ENCODE measurements at regions not wholly inside any gene's neighbourhood (a gene's known extent, or its start where the extent isn't known, plus 50 kb on each side); places are given as distances from the start of the nearest gene placed in this dataset.
A peak's percentile ranks its signal among the peaks of the same experiment; 100 is the strongest.

GRCh38 chr3:72318504-72319193 lies 529.6 kb downstream of the SHQ1 start:
- ChIA-PET POLR2A (no interaction called here), CTCF (no interaction called here)
- Mint-ChIP-seq H3K36me3 (ENCODE audit: low read depth) (no peaks in the 10 kb centered on the region), H3K4me3 (no peak overlapping the region), H3K27me3 (ENCODE audit: low read depth) (no peaks in the 10 kb centered on the region), H3K27ac (no peak overlapping the region), H3K4me1 (ENCODE audit: low read depth) (no peaks in the 10 kb centered on the region), H3K9me3 (ENCODE audit: insufficient read depth) (no peaks in the 10 kb centered on the region)
- DNase-seq (no peak), ATAC-seq (no peak)

- POLR2A ChIA-PET, result no interaction called here
- CTCF ChIA-PET, result interaction anchor here (0.6 kb wide), 1 partner anchor 86 kb away, joined by 3 read pairs; no protein-coding TSS in a partner anchor
- ATAC-seq (no peak), DNase-seq (no peak)
- H3K36me3 Mint-ChIP-seq (ENCODE audit: low read depth), result no peaks in the 10 kb centered on the region
- H3K4me3 Mint-ChIP-seq, result no peak overlapping the region
- H3K27me3 Mint-ChIP-seq (ENCODE audit: low read depth), result no peaks in the 10 kb centered on the region
- H3K4me1 Mint-ChIP-seq (ENCODE audit: low read depth), result no peaks in the 10 kb centered on the region
- no peaks in the 10 kb centered on the region for H3K9me3 Mint-ChIP-seq (ENCODE audit: insufficient read depth)
- H3K27ac Mint-ChIP-seq, result no peak overlapping the region
These were observed 530.8 kb downstream of the SHQ1 start for GRCh38 chr3:72317491-72317890.

DNA sequence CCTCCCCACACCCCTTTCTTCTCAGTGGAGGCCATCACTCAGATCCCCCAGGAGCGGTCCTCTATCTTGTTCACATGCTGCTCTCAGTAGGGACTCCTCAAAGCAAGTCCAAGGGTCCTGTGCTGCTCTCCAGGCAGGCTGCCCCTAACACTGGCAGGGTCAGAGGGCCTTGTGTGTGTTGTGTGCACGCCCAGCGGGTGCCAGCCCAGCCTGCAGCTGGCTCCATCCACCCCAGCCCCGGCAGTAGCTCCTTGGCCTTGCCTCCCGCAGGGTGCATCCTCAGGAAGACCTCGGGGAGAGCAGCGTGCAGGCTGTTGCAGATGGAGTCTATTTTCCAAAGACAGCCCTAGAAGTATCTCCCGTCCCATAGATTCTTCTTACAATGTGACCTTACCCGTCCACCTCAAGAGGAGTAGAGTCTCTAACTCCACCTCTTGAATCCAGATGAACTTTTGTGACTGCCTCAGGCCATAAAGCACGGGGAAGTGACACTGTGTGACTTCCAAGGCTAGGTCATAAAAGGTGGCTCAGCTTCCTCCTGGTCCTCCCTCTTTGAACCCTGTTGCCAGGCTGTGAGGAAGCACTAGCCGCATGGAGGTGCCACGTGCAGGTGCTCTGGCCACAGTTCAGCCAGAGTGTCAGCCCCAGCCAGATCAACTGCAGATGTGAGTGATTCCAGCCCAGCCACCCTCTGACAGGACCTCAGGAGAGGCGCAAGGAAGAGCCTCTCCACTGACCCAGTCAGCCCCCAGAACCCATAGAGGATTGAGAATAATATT lies 531.6 kb downstream of the SHQ1 start:
- Mint-ChIP-seq H3K4me1 (ENCODE audit: low read depth) (no peaks in the 10 kb centered on the region), H3K27ac (no peak overlapping the region), H3K9me3 (ENCODE audit: insufficient read depth) (no peaks in the 10 kb centered on the region), H3K4me3 (no peak overlapping the region), H3K27me3 (ENCODE audit: low read depth) (no peaks in the 10 kb centered on the region), H3K36me3 (ENCODE audit: low read depth) (no peaks in the 10 kb centered on the region)
- ATAC-seq (no peak), DNase-seq (no peak)
- ChIA-PET POLR2A (no interaction called here), CTCF (no interaction called here)

- Mint-ChIP-seq H3K36me3 (ENCODE audit: low read depth) (no peaks in the 10 kb centered on the region), H3K4me3 (no peak overlapping the region), H3K9me3 (ENCODE audit: insufficient read depth) (no peaks in the 10 kb centered on the region), H3K27ac (no peak overlapping the region), H3K27me3 (ENCODE audit: low read depth) (no peaks in the 10 kb centered on the region), H3K4me1 (ENCODE audit: low read depth) (peaks cover 15% of the 10 kb centered on the region)
- POLR2A ChIA-PET, result no interaction called here
- CTCF ChIA-PET, result no interaction called here
- no peak for DNase-seq
- ATAC-seq, result no peak
These were observed 528.4 kb upstream of the PROK2 start for GRCh38 chr3:72313308-72313707.

DNA sequence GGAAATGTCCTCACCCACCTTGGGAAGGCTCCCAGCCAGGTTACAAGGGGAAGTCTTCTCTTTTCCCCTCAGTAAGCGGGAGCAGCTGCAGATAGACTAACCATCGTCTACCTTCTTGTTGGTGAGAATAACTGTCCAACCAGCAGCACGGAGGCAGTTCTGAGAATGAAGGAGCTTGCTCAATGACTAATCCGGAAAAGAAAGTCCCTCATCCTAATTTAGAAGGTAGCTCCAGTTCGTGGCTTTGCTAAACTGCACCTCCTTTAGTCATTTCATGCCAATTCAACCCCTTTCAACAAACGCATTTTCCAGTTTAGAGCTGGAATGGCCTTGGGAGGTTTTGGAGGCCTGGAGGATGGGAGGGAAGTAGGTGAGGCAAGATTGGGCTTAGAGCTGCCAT lies 527.4 kb upstream of the PROK2 start:
- Mint-ChIP-seq H3K9me3 (ENCODE audit: insufficient read depth) (no peaks in the 10 kb centered on the region), H3K4me1 (ENCODE audit: low read depth) (peaks cover 15% of the 10 kb centered on the region), H3K27ac (no peak overlapping the region), H3K4me3 (no peak overlapping the region), H3K36me3 (ENCODE audit: low read depth) (no peaks in the 10 kb centered on the region), H3K27me3 (ENCODE audit: low read depth) (no peaks in the 10 kb centered on the region)
- ChIA-PET CTCF (no interaction called here), POLR2A (no interaction called here)
- ATAC-seq (no peak), DNase-seq (no peak)

DNA sequence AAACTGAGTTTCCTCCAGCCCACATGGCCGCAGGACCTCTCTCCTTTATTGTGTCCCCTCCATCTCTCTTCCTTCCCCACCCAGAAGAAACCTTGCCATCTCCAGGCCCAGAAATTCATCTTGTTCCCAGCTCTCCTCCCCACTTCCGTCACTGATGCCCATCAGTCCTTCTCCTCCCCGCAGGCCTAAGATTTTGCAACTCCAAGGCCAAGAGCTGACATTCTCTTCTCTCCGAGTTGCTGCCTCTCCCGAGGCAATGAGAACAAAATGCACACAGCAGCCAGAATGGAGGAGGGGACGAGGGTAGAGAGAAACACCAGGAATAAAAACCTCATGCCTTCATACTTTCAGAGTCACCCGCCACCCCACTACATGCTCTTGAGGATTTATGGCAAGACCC lies 526.5 kb upstream of the PROK2 start:
- ChIA-PET CTCF (no interaction called here), POLR2A (no interaction called here)
- ATAC-seq (no peak), DNase-seq (no peak)
- no peaks in the 10 kb centered on the region for H3K9me3 Mint-ChIP-seq (ENCODE audit: insufficient read depth)
- no peak overlapping the region for H3K4me3 Mint-ChIP-seq
- H3K36me3 Mint-ChIP-seq (ENCODE audit: low read depth), result no peaks in the 10 kb centered on the region
- no peak overlapping the region for H3K27ac Mint-ChIP-seq
- H3K27me3 Mint-ChIP-seq (ENCODE audit: low read depth), result no peaks in the 10 kb centered on the region
- H3K4me1 Mint-ChIP-seq (ENCODE audit: low read depth), result peaks cover 15% of the 10 kb centered on the region

DNA sequence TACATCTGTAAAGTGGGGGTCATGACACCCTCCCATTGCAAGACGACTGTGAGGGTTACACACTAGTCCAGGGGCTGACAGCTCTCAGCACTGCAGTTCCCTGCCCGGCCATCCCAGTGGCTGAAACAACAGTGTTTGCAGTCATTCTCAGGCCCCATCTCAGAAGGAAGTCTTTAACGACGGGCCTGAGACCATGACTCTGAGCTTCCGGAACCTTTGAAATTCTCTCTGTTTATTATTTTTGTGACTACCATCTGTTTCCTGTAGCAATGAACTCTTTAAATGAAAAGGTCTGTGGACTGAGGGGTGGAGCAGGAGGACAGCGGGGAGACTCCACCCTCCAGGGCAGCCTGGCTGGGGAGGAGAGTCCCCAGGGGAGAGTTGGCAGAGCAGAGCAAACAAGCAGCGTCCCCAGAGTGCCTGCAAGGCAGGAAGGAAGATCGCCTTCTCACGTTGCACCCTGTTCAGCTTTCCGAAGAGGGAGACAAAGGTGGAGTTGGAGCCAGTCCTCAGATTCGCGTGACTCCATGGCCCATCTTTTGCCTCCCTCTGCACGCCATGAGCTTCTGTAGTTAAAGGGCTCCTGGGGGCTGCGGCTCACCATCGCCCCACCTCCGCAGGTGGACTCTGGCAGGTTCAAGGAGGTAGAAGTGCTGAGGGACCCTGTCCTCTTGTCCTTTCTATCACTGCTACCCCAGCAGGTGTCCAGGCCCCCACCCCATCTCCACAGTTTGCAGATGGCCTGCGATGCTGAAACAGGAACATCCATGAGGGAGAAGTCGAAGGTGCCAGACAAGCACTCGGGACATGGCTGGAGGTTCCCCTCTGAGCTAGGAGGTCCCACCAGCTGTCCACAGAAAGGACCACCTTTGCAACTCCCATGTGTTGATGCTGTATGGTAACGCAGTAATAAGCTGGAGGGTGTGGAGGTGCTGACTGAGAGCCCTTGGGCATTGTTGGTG lies 525.8 kb upstream of the PROK2 start:
- ATAC-seq (peak; percentile 76), DNase-seq (peak; percentile 31)
- H3K27me3 Mint-ChIP-seq (ENCODE audit: low read depth), result no peaks in the 10 kb centered on the region
- H3K27ac Mint-ChIP-seq, result peak overlapping the region; percentile 84
- peak overlapping the region; percentile 42 for H3K4me3 Mint-ChIP-seq
- peaks cover 15% of the 10 kb centered on the region for H3K4me1 Mint-ChIP-seq (ENCODE audit: low read depth)
- ChIA-PET CTCF (interaction anchor here (1.3 kb wide), 1 partner anchor 512 kb away, joined by 4 read pairs; no protein-coding TSS in a partner anchor), POLR2A (no interaction called here)
- no peaks in the 10 kb centered on the region for H3K36me3 Mint-ChIP-seq (ENCODE audit: low read depth)
- no peaks in the 10 kb centered on the region for H3K9me3 Mint-ChIP-seq (ENCODE audit: insufficient read depth)

DNA sequence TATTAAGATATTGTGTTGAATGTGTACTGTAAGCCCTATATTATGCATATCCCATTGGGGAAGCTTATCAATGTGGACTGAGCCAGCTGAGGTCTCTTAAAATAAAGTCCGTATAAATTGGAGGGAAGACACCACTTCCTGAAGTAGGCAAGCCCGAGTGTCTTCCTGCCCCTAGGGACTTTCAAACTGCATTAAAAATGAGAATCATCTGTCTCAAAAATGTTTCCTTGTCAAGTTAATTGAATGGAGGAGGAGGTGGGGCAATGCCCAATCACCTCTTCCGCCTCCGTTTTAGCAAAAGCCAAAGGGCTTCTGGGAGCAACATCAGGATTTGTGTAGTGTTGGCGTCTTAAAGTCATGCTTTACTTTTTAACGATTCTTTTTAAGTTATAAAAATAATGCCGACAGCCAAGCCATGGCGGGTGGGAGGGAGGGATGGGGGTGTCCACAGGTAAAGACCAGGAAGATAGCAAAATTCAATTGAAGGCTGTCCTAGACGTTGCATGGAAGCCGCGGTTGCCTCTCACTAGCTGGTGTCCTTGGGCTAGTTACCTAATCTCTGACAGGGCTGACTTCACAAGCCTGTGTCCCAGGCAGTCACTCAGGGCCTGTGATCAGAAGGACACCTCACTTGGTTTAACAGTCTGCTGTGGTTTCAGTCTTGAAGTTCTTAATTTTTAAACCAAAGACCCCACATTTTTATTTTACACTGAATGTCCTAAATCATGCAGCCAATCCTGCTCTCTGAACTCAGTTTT lies 524.9 kb upstream of the PROK2 start:
- DNase-seq (no peak), ATAC-seq (no peak)
- ChIA-PET CTCF (interaction anchor here (1.3 kb wide), 1 partner anchor 512 kb away, joined by 4 read pairs; no protein-coding TSS in a partner anchor), POLR2A (no interaction called here)
- H3K4me3 Mint-ChIP-seq, result no peak overlapping the region
- H3K27ac Mint-ChIP-seq, result peak overlapping the region; percentile 84
- H3K4me1 Mint-ChIP-seq (ENCODE audit: low read depth), result peaks cover 15% of the 10 kb centered on the region
- H3K9me3 Mint-ChIP-seq (ENCODE audit: insufficient read depth), result no peaks in the 10 kb centered on the region
- no peaks in the 10 kb centered on the region for H3K27me3 Mint-ChIP-seq (ENCODE audit: low read depth)
- H3K36me3 Mint-ChIP-seq (ENCODE audit: low read depth), result no peaks in the 10 kb centered on the region

DNA sequence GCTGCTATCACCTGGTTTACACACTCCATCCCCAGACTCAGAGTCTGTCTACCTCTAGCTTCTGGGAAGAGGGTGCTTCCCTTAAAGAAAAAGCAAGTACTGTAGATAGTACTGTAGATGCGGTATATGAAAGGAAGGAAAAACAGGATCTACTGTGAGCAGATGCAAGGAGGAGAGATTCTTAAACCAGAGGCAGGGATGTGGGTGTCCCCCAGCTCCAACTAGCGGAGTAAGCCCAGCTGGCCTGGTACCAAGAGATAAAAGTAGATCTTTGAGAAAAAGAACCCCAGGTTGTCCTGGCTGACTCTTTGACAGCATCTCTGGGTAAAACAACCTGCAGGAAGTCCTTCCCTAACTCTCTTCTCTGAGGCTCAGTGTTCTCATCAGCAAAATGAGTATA lies 523.7 kb upstream of the PROK2 start:
- Mint-ChIP-seq H3K36me3 (ENCODE audit: low read depth) (no peaks in the 10 kb centered on the region), H3K4me3 (no peak overlapping the region), H3K27me3 (ENCODE audit: low read depth) (no peaks in the 10 kb centered on the region), H3K27ac (no peak overlapping the region), H3K9me3 (ENCODE audit: insufficient read depth) (no peaks in the 10 kb centered on the region), H3K4me1 (ENCODE audit: low read depth) (peaks cover 15% of the 10 kb centered on the region)
- ATAC-seq (no peak), DNase-seq (no peak)
- ChIA-PET CTCF (no interaction called here), POLR2A (no interaction called here)

GRCh38 chr3:72307438-72308115 lies 522.6 kb upstream of the PROK2 start:
- POLR2A ChIA-PET, result no interaction called here
- CTCF ChIA-PET, result no interaction called here
- DNase-seq (no peak), ATAC-seq (no peak)
- Mint-ChIP-seq H3K4me1 (ENCODE audit: low read depth) (peaks cover 15% of the 10 kb centered on the region), H3K4me3 (no peak overlapping the region), H3K36me3 (ENCODE audit: low read depth) (no peaks in the 10 kb centered on the region), H3K27me3 (ENCODE audit: low read depth) (no peaks in the 10 kb centered on the region), H3K9me3 (ENCODE audit: insufficient read depth) (no peaks in the 10 kb centered on the region), H3K27ac (no peak overlapping the region)

GRCh38 chr3:72306800-72307341 lies 521.9 kb upstream of the PROK2 start:
- H3K4me3 Mint-ChIP-seq, result no peak overlapping the region
- CTCF ChIA-PET, result no interaction called here
- H3K27ac Mint-ChIP-seq, result no peak overlapping the region
- H3K36me3 Mint-ChIP-seq (ENCODE audit: low read depth), result no peaks in the 10 kb centered on the region
- H3K27me3 Mint-ChIP-seq (ENCODE audit: low read depth), result no peaks in the 10 kb centered on the region
- POLR2A ChIA-PET, result no interaction called here
- ATAC-seq (no peak), DNase-seq (no peak)
- H3K4me1 Mint-ChIP-seq (ENCODE audit: low read depth), result peaks cover 15% of the 10 kb centered on the region
- H3K9me3 Mint-ChIP-seq (ENCODE audit: insufficient read depth), result no peaks in the 10 kb centered on the region

Data from activated CD8-positive, alpha-beta T cell treated with anti-CD3 and anti-CD28 coated beads, Interleukin-2, amount 10 ng/mL, durations not matched to agents 7 days and 5 days (primary cell).